ENCODE measurements at regions not wholly inside any gene's neighbourhood (a gene's known extent, or its start where the extent isn't known, plus 50 kb on each side); places are given as distances from the start of the nearest gene placed in this dataset.

DNA sequence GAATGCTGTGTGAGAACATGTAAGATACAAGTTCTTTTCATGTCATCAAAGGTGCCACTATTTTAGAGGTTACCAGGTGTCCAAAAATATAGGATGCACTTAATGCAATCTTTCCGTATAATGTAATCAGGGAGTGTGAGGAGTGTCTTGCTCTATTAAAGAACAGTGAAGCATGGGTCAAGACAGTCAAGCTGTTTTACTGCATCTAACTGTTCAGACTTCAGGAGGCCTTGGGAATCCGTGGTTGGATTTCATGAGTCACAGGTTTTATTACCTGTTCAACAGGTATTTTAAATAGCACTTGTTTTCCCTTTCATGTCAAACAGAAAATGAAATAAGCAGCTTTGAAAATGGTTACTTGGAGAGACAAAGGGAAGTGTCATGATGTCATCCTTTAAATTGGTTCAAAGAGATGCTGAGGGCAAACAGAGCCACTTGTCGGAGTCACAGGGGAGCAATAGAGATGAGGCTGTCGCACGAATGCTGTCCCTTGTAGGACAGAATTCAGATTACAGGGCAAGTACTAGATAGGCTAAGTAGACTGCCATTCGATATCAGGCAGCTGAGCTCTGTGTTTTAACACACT, 621.5 kb downstream of the QKI start:
- POLR2A ChIA-PET: no interaction called here
- CTCF ChIA-PET: no interaction called here
- H3K4me1 Mint-ChIP-seq: no peaks in the 10 kb centered on the region

DNA sequence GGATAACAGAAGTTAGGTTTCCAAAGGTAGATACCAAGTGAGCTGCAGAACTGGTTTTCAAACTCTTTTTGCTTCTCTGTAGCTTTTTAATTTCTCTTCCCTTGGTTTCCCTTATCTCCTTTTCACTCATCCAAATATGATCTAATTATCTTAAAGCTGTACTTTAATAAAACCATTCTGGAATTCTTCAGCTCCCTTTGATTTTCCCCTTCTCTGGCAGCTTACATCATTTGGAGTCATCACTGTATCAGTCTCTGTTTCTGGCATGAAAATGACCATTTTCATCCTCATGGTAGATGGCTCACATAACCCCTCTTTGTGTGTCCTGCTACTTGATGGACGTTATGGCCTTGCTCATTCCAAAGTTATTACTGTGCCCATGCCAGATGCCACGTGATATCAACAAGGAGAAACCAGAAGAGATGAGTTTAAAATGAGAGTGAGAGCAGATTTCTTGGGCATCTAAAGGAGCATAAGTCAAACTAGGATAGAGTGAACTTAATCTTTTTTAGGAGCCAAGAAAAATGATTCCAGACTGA, 620.2 kb downstream of the QKI start:
- Mint-ChIP-seq H3K4me3 (no peak overlapping the region), H3K27ac (no peak overlapping the region), H3K27me3 (no peaks in the 10 kb centered on the region), H3K9me3 (no peaks in the 10 kb centered on the region), H3K4me1 (no peaks in the 10 kb centered on the region), H3K36me3 (ENCODE audit: low read depth) (no peaks in the 10 kb centered on the region)
- POLR2A ChIA-PET: no interaction called here
- DNase-seq: no peak
- CTCF ChIA-PET: no interaction called here

More for the DNA sequence above, 621.5 kb downstream of the QKI start:
- Mint-ChIP-seq H3K36me3 (ENCODE audit: low read depth) (no peaks in the 10 kb centered on the region), H3K4me3 (no peak overlapping the region), H3K9me3 (no peaks in the 10 kb centered on the region), H3K27me3 (no peaks in the 10 kb centered on the region), H3K27ac (no peak overlapping the region)
- DNase-seq: no peak

DNA sequence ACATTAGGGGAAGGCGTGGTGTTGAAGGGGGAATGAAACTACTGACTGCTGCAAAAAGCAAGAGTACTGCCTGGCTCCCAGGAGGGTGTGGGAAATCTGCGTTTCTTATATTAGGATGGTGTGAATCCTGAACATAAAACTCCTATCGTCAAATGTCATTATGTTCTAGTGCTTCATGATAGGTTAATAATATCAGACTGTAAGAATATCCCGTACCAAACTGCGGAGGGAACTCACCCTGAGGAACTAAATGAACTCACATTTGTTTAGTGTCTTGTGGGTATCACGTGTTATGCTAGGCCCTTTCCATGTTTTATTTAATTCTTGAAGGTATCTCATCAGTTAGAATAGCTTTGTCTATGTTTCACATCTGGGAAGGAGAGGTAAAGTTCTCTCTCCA, 610.7 kb downstream of the QKI start:
- Mint-ChIP-seq H3K4me1 (no peaks in the 10 kb centered on the region), H3K36me3 (ENCODE audit: low read depth) (no peaks in the 10 kb centered on the region), H3K27me3 (no peaks in the 10 kb centered on the region), H3K4me3 (no peak overlapping the region), H3K9me3 (no peaks in the 10 kb centered on the region), H3K27ac (no peak overlapping the region)
- POLR2A ChIA-PET: no interaction called here
- no peak for DNase-seq
- CTCF ChIA-PET: no interaction called here

DNA sequence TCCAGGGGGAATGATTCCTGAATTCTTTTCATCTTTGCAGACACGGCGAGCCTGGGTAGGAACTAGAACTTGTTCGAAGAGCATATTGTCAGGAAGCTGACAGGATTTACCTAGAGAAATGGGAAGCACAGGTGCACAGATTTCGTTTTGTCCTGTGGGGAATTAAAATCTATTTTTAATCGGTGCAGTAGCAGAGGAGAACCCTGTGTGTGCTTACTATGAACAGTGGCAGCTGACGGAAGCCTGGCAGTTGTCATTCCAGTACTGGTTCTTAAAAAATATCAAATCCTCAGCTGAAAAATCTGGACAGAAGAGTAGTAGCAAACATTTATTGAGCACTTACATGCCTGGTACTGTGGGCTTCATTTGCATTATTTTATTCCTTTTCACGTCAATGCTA, 609.0 kb downstream of the QKI start:
- ChIA-PET POLR2A (no interaction called here), CTCF (no interaction called here)
- Mint-ChIP-seq H3K27ac (no peak overlapping the region), H3K27me3 (no peaks in the 10 kb centered on the region), H3K36me3 (ENCODE audit: low read depth) (no peaks in the 10 kb centered on the region), H3K9me3 (no peaks in the 10 kb centered on the region), H3K4me1 (no peaks in the 10 kb centered on the region), H3K4me3 (no peak overlapping the region)
- no peak for DNase-seq

DNA sequence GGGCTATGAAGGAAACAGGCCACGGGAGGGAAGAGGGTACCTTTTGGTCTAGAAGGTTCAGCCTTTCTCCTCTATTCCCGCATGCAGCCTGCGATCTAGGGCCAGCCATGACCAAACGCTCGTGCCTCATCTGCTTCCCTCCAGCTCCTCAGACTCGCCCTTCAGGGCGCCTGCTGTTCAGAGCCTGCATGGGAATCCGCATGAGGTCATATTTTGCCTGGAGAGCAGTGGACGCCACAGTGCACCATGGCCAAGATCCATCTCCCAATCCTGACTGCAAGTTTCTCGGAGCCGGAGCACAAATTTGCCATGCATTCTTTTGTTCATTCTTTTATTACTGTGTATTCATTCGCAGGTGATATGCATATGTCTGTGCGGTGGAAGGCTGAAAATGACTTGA, 608.1 kb downstream of the QKI start:
- Mint-ChIP-seq H3K27me3 (no peaks in the 10 kb centered on the region), H3K9me3 (no peaks in the 10 kb centered on the region), H3K4me3 (no peak overlapping the region), H3K36me3 (ENCODE audit: low read depth) (no peaks in the 10 kb centered on the region), H3K27ac (no peak overlapping the region), H3K4me1 (no peaks in the 10 kb centered on the region)
- ChIA-PET CTCF (no interaction called here), POLR2A (no interaction called here)
- no peak for DNase-seq

DNA sequence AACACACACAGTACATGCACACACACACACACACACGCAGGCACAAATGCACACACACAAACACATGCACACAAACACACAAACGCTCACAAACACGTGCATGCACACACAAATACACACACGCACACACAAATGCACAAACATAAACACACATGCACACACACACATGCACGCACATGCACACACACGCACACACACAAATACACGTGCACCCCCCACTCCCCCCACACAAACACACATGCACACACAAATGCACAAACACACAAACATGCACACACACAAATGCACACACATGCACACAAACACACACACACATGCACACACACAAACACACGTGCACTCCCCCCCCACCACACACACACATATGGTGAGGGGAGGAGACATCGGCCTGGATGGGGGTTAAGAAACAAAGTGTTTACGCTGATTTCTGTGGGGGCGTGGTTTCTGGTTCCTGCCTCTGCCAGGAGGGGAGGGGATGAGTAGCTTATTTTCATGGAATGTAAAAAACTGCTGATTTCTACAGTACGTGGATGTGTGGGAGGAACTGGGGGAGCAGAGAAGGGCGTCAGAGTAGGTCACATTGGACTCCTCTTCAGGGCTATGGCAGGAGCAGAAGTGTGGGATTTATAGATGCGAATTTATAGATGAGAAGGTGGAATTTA, 607.2 kb downstream of the QKI start:
- H3K27ac Mint-ChIP-seq: no peak overlapping the region
- DNase-seq: no peak
- H3K4me1 Mint-ChIP-seq: no peaks in the 10 kb centered on the region
- H3K4me3 Mint-ChIP-seq: no peak overlapping the region
- H3K27me3 Mint-ChIP-seq: no peaks in the 10 kb centered on the region
- no peaks in the 10 kb centered on the region for H3K36me3 Mint-ChIP-seq (ENCODE audit: low read depth)
- peaks cover 1% of the 10 kb centered on the region for H3K9me3 Mint-ChIP-seq
- ChIA-PET POLR2A (no interaction called here), CTCF (no interaction called here)

DNA sequence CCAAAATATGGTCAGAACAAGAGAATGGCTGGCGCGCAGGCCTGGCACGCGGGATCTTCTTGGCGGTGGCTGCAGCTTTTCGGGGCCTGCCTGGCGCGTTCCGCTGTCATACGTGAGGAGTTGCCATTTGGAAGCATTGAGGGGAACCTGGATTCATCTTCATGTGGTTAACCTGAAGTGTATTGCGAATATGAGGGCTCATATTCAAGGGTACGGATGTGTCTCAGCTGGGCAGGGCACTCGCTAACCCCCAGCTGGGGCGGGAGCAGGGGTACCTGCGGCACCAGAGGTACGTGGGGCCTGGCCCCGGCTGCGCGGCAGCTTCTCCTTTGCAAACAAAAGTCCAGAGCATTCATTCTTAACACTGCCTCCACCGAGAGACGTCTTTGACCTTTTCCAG, 605.6 kb downstream of the QKI start:
- no peaks in the 10 kb centered on the region for H3K36me3 Mint-ChIP-seq (ENCODE audit: low read depth)
- H3K9me3 Mint-ChIP-seq: peaks cover 3% of the 10 kb centered on the region
- no peak overlapping the region for H3K27ac Mint-ChIP-seq
- no peak overlapping the region for H3K4me3 Mint-ChIP-seq
- DNase-seq: no peak
- H3K4me1 Mint-ChIP-seq: no peaks in the 10 kb centered on the region
- CTCF ChIA-PET: interaction anchor here (0.6 kb wide), 1 partner anchor 716 kb away, joined by 3 read pairs; no protein-coding TSS in a partner anchor
- no peaks in the 10 kb centered on the region for H3K27me3 Mint-ChIP-seq
- POLR2A ChIA-PET: no interaction called here

DNA sequence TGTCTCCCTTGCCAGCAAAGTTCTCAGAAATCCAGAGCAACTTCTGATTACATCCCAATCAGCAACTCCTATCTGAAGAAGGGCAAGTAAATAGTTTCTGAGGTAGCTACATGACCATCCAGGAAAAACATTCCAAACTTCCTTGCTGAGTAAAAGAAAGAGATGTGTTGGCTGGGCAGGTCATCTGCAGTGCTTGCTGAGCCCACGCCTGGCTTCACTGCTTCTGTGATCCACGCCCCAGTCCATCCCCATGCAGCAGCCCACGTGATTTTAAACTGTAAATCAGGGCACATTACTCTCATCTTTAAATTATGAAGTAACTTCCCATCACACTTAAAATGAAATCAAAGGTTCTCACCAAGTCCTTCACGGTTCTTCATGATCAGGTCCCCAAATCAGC, 603.6 kb downstream of the QKI start:
- H3K4me1 Mint-ChIP-seq: no peaks in the 10 kb centered on the region
- H3K9me3 Mint-ChIP-seq: peaks cover 3% of the 10 kb centered on the region
- no peak overlapping the region for H3K27ac Mint-ChIP-seq
- POLR2A ChIA-PET: no interaction called here
- H3K36me3 Mint-ChIP-seq (ENCODE audit: low read depth): no peaks in the 10 kb centered on the region
- no peak overlapping the region for H3K4me3 Mint-ChIP-seq
- CTCF ChIA-PET: no interaction called here
- H3K27me3 Mint-ChIP-seq: no peaks in the 10 kb centered on the region
- no peak for DNase-seq

DNA sequence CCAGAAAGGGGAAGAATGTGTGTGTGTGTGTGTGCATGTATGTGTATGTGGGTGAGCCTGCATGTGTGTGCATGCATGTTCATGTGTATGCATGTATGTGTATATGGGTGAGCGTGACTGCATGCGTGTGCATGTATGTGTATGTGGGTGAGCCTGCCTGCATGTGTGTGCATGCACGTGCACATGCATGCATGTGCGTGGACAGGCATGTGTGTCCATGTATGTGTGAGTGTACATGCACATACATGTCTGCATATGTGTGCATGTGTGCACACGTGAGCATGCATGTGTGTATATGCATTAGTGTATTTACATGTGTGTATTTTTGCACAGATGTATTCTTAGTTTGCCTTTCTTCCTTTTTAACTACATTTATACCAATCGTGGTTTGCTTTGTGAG, 601.5 kb downstream of the QKI start:
- POLR2A ChIA-PET: no interaction called here
- no peaks in the 10 kb centered on the region for H3K27me3 Mint-ChIP-seq
- H3K4me1 Mint-ChIP-seq: no peaks in the 10 kb centered on the region
- H3K9me3 Mint-ChIP-seq: peaks cover 3% of the 10 kb centered on the region
- no peaks in the 10 kb centered on the region for H3K36me3 Mint-ChIP-seq (ENCODE audit: low read depth)
- CTCF ChIA-PET: no interaction called here
- DNase-seq: no peak
- no peak overlapping the region for H3K4me3 Mint-ChIP-seq
- H3K27ac Mint-ChIP-seq: no peak overlapping the region

DNA sequence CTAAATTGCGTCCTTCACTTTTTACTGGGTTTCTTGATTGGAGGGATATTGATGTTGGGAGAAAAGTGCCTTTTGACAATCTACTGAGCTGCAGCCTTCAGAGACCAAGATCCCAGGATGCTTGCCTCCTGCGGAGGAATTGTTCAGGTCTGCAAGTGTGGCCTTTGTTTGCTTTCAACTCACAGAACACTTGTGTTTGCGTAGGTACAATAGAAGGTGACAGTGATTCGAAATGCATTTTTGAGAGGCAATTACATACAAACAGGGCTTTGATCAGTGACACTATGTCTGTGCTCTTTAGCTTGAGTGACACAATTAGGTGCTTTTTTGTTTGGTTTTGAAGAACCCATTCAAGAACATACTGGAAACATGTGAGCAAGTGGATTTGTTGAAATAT, 600.6 kb downstream of the QKI start:
- no peaks in the 10 kb centered on the region for H3K27me3 Mint-ChIP-seq
- H3K27ac Mint-ChIP-seq: no peak overlapping the region
- no peak for DNase-seq
- POLR2A ChIA-PET: no interaction called here
- H3K9me3 Mint-ChIP-seq: peaks cover 3% of the 10 kb centered on the region
- H3K4me3 Mint-ChIP-seq: no peak overlapping the region
- H3K36me3 Mint-ChIP-seq (ENCODE audit: low read depth): no peaks in the 10 kb centered on the region
- CTCF ChIA-PET: no interaction called here
- no peaks in the 10 kb centered on the region for H3K4me1 Mint-ChIP-seq

DNA sequence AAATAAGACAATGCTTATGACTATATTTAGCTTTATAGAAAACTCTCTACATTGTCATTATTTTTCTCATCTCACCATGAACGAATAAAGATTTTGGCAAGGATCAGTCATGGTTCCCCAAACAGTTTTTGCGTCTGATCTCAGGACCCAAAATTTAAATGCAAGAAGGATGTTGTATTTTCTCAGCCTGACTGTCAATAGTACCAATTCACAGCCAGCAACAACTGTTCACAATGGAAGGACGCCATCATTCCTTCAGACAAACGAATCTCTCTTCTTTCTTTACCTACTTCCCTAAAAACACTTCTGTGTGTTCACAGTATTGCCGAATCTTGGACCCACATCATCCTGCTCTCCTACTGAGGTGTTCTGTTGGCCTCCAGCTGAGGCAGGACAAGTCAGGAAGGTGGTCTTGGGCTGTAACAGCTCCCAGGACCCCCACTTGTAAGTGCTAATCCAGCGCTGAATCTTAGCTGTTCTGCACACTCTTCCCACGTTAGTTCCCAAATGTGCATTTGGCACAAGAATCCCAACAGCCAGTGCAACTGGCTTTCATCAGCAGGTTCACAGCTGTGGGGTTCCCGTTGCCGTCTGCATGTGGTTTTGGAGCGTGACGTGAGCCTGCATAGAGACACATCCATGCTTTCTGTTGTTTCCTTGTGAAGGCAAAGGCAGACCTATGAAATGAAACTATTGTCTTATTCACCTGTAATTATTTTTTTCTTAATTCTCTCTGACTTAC, 600.0 kb downstream of the QKI start:
- DNase-seq: no peak
- Mint-ChIP-seq H3K27ac (no peak overlapping the region), H3K4me3 (no peak overlapping the region), H3K27me3 (no peaks in the 10 kb centered on the region), H3K9me3 (peaks cover 3% of the 10 kb centered on the region), H3K4me1 (no peaks in the 10 kb centered on the region), H3K36me3 (ENCODE audit: low read depth) (no peaks in the 10 kb centered on the region)
- ChIA-PET CTCF (no interaction called here), POLR2A (no interaction called here)

DNA sequence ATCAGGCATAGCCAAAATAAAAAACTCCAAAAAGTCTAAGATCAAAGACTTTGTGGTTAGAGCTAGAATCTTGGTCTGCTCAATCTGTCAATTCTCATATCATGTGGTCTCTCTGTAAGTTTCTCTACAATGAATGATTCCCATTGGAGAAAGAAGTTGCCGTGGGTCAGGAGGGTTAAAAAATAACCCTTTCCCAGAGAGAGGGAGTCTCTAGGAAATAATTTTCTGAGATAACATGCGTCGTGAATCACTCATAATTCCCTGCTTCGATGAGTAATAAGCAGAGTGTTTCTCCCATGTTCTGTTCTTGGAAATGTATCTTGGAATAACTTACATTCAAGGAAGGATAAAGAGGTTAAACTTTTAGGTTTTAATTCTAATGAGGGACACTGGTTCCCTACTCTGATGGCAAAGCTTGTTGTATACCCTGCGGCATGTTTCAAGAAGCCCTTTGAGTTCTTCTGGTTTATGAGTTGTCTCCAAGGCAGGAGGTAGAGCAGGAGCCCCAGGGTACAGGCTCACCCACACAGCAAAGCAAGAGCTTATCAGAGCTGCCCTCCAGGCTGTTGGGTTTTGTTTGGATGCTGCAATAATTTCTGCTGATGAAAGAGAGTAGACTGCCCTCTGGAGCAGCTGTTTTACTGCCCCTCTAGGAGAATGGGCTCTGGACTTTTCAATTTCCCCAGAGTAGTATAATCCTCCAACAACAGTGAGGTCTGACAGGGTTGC, 599.1 kb downstream of the QKI start:
- POLR2A ChIA-PET: no interaction called here
- CTCF ChIA-PET: no interaction called here
- no peak overlapping the region for H3K4me3 Mint-ChIP-seq
- DNase-seq: no peak
- peaks cover 3% of the 10 kb centered on the region for H3K9me3 Mint-ChIP-seq
- no peaks in the 10 kb centered on the region for H3K27me3 Mint-ChIP-seq
- no peaks in the 10 kb centered on the region for H3K4me1 Mint-ChIP-seq
- H3K36me3 Mint-ChIP-seq (ENCODE audit: low read depth): no peaks in the 10 kb centered on the region
- H3K27ac Mint-ChIP-seq: no peak overlapping the region

DNA sequence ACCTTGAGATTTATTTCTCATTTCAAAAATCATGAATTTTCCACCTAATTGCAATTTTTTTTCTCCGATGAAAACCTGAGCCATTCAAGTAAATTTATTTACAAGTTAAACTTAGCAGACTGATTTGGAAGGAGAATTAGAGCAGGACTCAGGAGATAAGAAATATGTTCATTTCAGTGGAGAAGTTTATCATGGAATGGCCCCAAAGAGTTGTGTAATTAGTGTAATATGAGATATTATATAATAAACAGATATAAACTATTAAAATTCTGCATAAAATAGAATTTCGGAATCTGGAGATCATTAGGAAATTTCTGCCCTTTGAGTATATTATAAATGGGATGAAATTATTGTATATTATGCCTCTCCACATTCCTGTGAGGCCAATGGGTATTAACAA, 596.8 kb downstream of the QKI start:
- Mint-ChIP-seq H3K4me3 (no peak overlapping the region), H3K36me3 (ENCODE audit: low read depth) (no peaks in the 10 kb centered on the region), H3K4me1 (no peaks in the 10 kb centered on the region), H3K9me3 (no peaks in the 10 kb centered on the region), H3K27me3 (no peaks in the 10 kb centered on the region), H3K27ac (no peak overlapping the region)
- no peak for DNase-seq
- ChIA-PET POLR2A (no interaction called here), CTCF (no interaction called here)
